H1 (cell line): ENCODE measurements at regions not wholly inside any gene's neighbourhood (a gene's known extent, or its start where the extent isn't known, plus 50 kb on each side); places are given as distances from the start of the nearest gene placed in this dataset.

Experiments
- BACH1 ChIP-seq: IDR thresholded peaks from 2 replicates; pipeline ENCODE4 v1.6.1; 2012; ENCODE audit warnings: low read length, improper control_type of control experiment
- CBX8 ChIP-seq: fragments of 300-800, 300-1000 bp; sonication (generic); IDR thresholded peaks from 2 replicates; pipeline ENCODE4 v1.7.1; 2016; ENCODE audit warnings: low read depth, low read length, borderline replicate concordance
- CHD1 ChIP-seq: IDR thresholded peaks from 2 replicates; pipeline ENCODE4 v1.6.1; 2012; ENCODE audit warnings: low read depth, low read length, improper control_type of control experiment
- GABPA ChIP-seq: IDR thresholded peaks from 2 replicates; pipeline ENCODE4 v1.6.1; 2011; ENCODE audit warnings: mild to moderate bottlenecking, low read length, moderate library complexity, borderline replicate concordance; ENCODE audit not compliant: insufficient read depth
- JUND ChIP-seq: IDR thresholded peaks from 2 replicates; pipeline ENCODE4 v1.6.1; 2011; ENCODE audit warnings: mild to moderate bottlenecking, improper control_type of control experiment, low read length
- TCF12 ChIP-seq: IDR thresholded peaks from 2 replicates; pipeline ENCODE4 v1.6.1; 2011; ENCODE audit warnings: low read depth, mild to moderate bottlenecking, low read length

DNA sequence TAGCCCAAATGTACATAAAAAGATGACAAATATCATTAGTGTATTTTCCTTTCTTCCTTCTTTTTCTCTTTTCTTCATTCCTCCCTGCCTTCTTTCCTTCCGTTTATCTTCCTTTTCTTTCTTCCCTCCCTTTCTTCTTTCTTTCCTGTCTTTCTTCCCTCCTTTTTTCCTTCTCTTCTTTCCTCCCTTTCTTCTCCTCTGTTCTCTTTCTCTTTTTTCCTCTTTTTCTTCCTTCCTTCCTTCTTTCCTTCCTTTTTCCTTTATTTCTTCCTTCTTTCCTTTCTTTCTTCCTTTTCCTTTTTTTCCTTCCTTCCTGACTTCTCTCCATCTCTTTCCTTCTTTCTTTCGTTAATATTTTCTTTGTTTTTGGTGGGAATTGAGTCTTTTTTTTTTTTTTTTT, 256.9 kb upstream of the CNTNAP5 start (continued):
- no peak for TF ChIP-seq CBX8
- TF ChIP-seq BACH1, result no peak
- no peak for TF ChIP-seq TCF12
- no peak for TF ChIP-seq GABPA
- TF ChIP-seq CHD1, result no peak
- no peak for TF ChIP-seq JUND
